GM19395 (cell line): ENCODE measurements at regions not wholly inside any gene's neighbourhood (a gene's known extent, or its start where the extent isn't known, plus 50 kb on each side); places are given as distances from the start of the nearest gene placed in this dataset.
"Not testable (repeated sequence)": the region's sequence is repeated elsewhere in the genome, so short reads cannot be mapped to it uniquely, and the experiment has no call there.

Experiments
- ATAC-seq: cut with Tn5 transposase; IDR thresholded peaks from one replicate; pipeline ENCODE4 v1.9.1; 2021; ENCODE audit warnings: mild to moderate bottlenecking, moderate library complexity; ENCODE audit not compliant: unreplicated experiment

DNA sequence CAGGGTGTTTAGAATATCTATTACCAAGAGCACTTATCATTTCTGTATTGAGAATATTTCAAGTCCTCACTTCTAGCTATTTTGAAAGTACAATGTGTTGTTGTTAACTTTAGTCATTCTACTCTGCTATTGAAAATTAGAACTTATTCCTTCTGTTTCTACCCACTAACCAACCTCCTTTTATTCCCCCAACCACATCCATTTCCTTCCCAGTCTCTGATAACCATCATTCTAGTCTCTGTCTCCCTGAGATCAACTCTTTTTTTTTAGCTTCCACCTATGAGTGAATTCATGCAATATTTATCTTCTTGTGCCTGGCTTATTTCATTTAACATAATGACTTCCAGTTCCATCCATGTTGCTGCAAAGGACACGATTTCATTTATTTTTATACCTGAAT, 290.6 kb upstream of the OR4E1 start:
- no peak for ATAC-seq

DNA sequence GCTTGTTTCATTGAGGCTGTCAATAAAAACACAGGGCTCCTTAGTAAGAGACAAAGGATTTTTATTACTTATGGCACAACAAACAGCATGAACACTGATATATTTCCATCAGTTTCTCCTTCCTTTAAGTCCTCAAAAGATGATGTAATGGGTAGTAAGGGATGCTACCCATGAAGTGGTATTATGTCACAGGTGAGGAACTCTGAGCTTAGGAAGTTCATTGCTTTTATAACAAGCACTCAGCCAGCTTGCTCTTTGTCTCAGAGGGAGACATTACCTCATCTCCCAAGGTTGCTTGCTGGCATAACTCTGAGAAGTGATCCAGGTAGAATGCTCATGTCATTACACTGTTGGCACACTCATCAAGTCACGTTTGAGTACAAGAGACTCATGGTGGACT, 287.0 kb upstream of the OR4E1 start:
- ATAC-seq = no peak

DNA sequence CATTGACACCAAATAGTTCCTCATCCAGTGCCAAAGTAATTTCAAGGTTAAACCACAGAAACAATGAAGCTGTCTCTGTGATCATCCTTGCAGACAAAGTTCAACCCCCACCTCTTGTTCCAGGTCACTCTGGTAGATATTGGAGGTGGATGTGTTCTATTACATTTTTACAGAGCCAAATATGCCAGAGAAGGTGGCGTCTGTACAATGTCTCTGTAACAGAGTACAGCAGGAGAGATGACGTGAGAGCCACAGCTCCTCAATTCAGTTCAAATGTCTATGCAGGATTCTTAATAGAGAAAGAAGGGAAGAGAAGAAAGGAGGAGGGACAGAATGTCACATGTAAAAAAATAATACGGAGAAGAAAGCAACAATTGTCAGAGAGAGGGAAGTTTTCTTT, 268.3 kb upstream of the OR4E1 start:
- ATAC-seq = no peak

DNA sequence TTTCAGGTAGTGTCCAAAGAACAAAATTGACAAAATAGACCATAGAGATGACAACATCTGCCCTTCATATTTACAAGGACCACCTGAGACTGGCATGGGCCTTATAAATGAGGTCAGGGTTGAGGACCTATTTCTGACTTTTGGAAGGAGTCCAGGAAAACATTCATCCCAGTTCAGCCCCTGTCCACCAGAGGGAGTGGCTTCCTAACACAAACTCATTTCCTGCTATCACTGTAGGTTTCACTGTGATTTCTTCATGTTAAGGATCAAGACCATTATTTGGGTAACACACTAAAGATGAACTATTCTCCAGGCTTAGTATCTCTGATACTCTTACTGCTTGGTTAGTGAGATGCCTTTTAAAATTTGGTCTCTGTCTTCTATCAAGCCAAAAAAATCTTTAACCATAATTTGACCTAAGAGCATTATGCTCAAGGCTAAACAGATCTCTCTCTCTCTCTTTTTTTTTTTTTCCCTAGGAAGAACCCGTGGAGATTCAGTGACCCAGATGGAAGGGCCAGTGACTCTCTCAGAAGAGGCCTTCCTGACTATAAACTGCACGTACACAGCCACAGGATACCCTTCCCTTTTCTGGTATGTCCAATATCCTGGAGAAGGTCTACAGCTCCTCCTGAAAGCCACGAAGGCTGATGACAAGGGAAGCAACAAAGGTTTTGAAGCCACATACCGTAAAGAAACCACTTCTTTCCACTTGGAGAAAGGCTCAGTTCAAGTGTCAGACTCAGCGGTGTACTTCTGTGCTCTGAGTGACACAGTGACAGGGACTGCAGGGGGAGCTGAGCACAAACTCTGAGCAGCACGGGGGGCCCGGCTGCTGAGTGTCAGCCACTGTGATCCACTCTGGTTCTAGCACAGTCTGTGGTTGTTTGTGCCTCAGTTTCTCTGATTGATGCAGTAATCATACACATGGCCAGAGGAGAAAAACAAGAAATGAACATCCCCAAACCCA, 267.6 kb upstream of the OR4E1 start:
- ATAC-seq = no peak

DNA sequence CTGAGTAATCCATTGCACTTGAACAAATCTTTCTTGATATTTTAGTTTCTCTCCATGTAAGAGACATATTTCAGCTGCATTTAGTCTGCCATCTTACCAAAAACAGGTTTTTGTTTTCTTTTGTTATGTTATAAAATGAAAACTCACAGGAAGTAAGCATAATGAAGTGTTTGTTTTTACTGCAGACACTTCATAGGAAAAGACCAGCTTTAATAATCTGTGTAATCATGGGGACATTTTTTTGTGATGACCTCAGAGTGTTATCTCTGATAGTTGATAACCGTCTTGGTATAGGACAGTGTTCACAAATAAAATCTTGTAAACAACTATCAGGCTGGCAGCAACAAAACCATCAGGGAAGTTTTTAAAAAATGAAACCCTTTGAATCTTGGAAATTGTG, 266.2 kb upstream of the OR4E1 start:
- ATAC-seq = no peak

DNA sequence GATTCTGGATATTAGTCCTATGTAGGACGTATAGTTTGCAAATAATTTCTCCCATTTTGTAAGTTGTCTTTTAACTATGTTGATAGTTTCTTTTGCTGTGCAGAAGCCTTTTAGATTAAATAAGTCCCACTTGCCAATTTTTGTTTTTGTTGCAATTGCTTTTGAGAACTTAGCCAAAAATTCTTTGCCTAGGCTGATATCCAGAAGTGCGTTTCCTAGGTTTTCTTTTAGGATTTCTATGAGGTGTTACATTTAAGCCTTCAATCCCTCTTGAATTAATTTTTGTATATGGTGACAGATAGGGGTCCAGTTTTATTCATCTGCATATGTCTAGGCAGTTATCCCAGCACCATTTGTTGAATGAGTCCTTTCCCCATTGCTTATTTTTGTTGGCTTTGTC, 264.4 kb upstream of the OR4E1 start:
- no peak for ATAC-seq

DNA sequence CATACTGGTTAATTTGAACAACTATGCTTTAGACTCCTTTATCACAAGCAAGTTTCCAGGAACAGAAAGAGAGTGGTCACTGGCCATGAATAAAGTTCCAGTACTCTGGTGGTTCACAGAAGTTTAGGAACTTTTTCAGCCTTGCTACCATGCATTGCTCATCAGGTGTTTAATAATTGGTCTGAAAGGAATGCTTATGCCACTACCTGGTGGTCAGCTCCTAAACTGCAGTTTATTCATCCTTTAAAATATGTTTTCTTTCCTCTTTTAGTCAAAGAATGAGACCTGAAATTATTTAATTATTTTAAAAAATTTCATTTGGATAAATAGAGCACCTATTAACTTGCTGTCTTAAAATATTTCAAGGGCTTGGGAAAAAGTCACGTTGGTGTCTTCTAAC, 260.1 kb upstream of the OR4E1 start:
- ATAC-seq = no peak

DNA sequence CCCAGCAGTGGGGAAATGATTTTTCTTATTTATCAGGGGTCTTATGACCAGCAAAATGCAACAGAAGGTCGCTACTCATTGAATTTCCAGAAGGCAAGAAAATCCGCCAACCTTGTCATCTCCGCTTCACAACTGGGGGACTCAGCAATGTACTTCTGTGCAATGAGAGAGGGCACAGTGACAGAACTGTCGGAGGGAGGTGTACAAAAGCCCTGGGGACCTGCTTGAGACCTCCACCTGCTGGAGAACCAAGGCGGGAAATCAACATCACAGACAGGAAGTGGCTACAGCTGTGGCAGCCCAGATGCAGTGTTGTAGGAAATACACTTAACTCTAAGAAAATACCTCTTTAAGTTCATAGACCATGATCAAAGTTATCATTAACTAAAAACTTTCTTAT, 250.9 kb upstream of the OR4E1 start:
- no peak for ATAC-seq

GRCh38 chr14:21923820-21924219, 250.2 kb upstream of the OR4E1 start:
- peak; percentile 54 for ATAC-seq

DNA sequence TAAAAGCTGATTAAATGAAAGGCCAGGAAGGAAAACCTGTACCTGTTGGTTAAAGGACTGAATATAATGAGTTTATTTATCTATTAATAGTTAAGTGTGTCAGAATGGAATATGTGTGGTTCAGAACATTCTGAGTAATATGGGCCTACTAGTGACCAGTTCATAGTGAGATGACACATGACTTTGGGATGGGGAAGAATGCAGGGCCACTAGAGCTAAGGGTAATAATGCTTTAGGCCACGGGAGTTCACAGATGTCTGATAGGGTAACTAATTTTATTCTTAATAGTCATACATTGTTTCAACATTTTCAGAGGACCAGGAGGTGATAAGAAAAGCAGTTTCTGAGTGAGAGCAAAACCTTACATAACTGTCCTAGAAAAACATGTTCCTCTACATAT, 247.8 kb upstream of the OR4E1 start:
- no peak for ATAC-seq

DNA sequence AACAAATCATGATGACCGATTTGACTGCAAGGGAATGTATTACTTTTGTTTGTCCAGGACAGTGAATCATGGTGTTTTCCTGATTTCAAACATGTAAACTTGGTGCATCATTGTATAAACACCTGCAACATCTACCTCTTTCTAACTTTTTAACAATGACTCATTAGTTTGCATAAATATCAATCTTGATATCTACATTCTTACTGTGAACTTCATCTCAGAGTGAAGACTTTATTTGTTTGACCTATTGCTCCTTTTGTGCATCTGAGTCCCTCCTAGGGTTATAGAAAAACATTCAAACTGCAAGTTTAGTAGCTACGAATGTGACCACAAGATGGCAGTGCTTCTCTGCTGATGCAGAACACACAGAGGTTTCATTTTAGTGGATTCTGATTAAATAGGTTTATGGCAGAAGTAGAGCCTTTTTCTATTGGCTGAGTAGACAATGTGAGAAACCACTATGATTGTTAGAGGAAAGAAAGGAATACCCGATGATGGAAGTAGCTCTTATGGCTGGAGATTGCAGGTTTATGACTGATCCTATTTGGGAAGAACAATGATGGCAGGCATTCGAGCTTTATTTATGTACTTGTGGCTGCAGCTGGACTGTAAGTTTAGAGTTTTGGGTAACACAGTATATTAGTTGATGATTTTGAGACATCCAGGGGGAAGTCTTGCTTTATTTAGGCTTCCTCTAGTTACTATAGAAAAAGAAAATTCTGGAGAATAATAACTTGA, 244.2 kb upstream of the OR4E1 start:
- ATAC-seq = no peak

- no peak for ATAC-seq
Measured at GRCh38 chr14:21915826-21916225, 242.2 kb upstream of the OR4E1 start.

DNA sequence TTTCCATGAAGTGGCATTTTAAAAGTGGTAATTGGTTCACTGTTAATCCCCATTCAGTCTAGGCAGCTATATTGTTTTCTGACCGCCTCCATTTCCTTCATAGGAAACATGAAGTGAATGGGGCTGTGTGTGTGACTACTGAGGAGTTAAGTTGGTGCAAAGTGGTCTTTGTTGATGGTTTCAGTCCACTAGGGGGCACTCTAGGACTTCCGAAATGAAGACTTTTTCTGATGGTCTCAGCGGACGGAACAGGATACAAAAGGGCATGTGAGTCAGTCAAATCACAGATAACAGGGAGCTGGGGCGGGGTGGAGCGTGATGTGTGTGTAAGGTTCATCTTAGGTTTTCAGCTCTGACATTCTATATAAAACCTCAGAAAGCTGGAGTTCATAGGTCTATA, 240.1 kb upstream of the OR4E1 start:
- no peak for ATAC-seq

DNA sequence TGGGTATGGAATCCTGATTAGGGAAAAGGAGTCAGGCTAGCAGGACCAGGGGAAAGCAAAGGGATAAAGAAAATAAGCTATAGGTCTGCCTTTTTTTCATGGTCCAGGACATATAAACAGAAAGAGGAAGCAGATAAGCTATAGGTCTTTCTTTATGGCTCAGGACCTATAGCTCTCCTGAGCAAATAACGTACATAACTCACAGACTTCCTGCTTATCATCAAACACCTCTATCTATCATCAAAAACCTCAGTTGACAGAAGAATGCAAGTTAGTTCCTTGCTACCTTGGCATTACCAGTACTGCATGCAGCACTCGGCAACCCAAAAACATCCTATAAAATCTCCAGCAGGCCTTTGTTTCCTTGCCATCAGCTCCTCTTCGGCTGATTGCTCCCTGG, 238.7 kb upstream of the OR4E1 start:
- no peak for ATAC-seq

DNA sequence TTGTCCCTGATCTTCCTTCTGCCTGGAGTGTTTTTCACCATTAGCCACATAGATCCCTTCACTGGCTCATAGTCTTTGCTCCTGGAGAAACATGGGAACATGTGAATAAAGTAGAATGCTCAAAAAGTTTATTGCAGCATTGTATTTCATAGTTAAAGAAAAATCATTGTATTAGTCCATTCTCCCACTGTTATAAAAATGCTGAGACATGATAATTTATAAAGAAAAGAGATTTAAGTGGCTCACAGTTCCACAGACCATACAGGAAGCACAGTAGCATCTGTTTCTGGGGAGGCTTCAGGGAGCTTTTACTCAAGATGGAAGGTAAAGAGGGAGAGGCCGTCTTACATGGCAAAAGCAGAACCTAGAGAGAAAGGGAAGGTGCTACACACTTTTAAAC, 238.3 kb upstream of the OR4E1 start:
- no peak for ATAC-seq

DNA sequence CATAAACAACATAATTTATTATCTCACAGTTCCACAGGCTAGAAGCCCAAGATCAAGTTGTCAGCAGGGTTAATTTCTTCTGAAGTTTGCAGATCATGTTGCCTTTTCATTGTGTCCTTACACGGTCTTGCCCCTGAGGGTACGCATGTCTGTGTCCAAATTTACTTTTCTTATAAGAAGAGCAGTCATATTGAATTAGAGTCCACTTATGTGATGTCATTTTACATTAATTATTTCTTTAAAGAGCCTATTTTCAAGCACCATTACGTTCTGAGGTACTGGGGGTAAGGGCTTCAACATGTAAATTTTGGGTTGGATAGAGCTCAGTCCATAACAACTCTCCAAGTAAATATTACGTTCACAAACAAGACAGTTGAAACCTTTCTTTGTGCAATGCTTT, 236.6 kb upstream of the OR4E1 start:
- ATAC-seq = no peak

DNA sequence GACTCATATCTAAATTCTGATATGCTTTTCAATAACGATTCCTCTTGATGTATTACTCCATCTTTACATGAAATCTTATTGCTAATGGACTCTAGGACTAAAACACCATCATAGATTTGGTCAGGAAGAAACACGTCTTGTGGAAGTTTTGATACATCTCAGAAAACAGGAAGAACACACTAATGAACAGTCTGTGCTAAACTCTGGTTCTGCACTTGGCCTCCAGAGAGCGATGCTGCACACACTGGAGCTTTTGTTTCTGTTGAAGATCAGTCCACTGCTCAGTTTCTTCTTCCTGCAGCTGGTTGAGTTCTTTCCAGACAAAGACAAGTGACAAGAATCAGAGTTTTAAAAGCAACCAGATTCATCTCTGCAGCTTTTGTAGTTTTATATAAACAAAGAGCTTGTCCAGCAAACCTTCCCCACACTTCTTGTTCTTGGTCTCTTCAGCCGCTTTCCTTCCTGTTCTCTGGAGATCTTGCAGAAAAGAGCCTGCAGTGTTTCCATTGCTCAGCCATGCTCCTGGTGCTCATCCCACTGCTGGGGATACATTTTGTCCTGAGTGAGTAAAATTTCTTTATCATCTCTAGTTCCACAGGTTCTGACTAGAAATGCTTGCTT, 229.1 kb upstream of the OR4E1 start:
- ATAC-seq = peak; percentile 65

DNA sequence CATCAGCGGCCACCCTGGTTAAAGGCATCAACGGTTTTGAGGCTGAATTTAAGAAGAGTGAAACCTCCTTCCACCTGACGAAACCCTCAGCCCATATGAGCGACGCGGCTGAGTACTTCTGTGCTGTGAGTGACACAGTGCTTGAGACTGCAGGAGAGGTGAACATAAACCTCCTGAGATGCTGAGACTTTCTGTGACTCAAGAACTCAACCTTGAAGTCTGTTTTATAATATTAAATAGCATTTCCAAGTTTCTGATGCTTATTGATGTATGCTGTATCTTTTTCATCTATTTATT, 221.2 kb upstream of the OR4E1 start:
- not testable (repeated sequence) for ATAC-seq

DNA sequence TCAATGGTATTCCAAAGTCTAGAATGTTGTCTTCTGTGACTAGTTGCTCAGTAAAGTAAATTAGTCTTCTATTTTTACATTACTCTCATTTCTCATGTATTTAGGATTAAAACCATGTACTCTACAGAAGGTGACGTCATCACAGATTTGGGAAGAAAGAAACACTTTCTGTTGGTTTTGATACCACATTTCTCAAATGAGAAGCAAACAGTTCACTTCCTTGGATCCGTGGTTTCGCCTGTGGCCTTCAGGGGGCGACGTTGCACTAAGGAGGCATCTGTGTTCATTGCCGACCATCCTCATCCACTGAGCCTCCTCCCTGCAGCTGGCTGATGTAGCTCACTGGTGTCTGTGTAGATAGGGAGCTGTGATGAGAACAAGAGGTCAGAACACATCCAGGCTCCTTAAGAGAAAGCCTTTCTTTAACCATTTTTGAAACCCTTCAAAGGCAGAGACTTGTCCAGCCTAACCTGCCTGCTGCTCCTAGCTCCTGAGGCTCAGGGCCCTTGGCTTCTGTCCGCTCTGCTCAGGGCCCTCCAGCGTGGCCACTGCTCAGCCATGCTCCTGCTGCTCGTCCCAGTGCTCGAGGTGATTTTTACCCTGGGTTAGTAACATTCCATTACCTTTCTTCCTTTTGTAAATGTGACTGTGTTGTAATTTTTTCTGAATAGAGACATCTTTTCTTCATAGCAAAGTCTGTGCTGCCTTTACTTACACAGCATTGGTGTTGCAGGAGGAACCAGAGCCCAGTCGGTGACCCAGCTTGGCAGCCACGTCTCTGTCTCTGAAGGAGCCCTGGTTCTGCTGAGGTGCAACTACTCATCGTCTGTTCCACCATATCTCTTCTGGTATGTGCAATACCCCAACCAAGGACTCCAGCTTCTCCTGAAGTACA, 220.6 kb upstream of the OR4E1 start:
- no peak for ATAC-seq

GRCh38 chr14:21891921-21892320, 218.3 kb upstream of the OR4E1 start:
- ATAC-seq = no peak

- ATAC-seq = no peak
Measured at GRCh38 chr14:21884995-21885394, 211.4 kb upstream of the OR4E1 start.
